GM23338 (cell line): ENCODE measurements at regions not wholly inside any gene's neighbourhood (a gene's known extent, or its start where the extent isn't known, plus 50 kb on each side); places are given as distances from the start of the nearest gene placed in this dataset.

ENCODE experiments used
- CREB1 ChIP-seq: fragments of 250-450 bp; sonication (Bioruptor Pico); IDR thresholded peaks from 2 replicates; pipeline ENCODE4 v1.5.0; 2020; ENCODE audit warnings: low read depth, mild to moderate bottlenecking, moderate library complexity
- CTCF ChIP-seq, 2 experiments: fragments of 200-600 bp in 1 of 2; sonication (generic) in 1 of 2; conservative IDR thresholded peaks; 2 replicates each; pipeline versions ENCODE4 v1.5.1 to v1.6.1; 2016 to 2017; ENCODE audit warnings: antibody characterized with exemption in 2 of 2, low read depth in 2 of 2, mild to moderate bottlenecking in 2 of 2, moderate library complexity in 1 of 2
- ETS1 ChIP-seq: IDR thresholded peaks from 2 replicates; pipeline ENCODE4 v1.6.1; 2016; ENCODE audit warnings: antibody characterized with exemption
- EZH2 ChIP-seq: fragments of 200-600 bp; sonication (generic); IDR thresholded peaks from one replicate; pipeline ENCODE4 v1.8.0; 2017; ENCODE audit warnings: antibody characterized with exemption, mild to moderate bottlenecking, low read depth; ENCODE audit not compliant: unreplicated experiment
- EZH2phosphoT487 ChIP-seq: fragments of 200-600 bp; sonication (generic); IDR thresholded peaks from one replicate; pipeline ENCODE4 v1.8.1; 2018; ENCODE audit warnings: antibody characterized with exemption; ENCODE audit not compliant: unreplicated experiment
- JUNB ChIP-seq: IDR thresholded peaks from one replicate; pipeline ENCODE4 v1.6.1; 2016; ENCODE audit warnings: antibody characterized with exemption; ENCODE audit not compliant: unreplicated experiment
- NANOG ChIP-seq: IDR thresholded peaks from 2 replicates; pipeline ENCODE4 v1.6.1; 2016; ENCODE audit warnings: antibody characterized with exemption, borderline replicate concordance
- POLR2AphosphoS5 ChIP-seq: IDR thresholded peaks from 2 replicates; pipeline ENCODE4 v1.6.1; 2016; ENCODE audit warnings: antibody characterized with exemption, low read depth
- REST ChIP-seq: IDR thresholded peaks from one replicate; pipeline ENCODE4 v1.6.1; 2018; ENCODE audit warnings: antibody characterized with exemption; ENCODE audit not compliant: unreplicated experiment
- STAT1 ChIP-seq: IDR thresholded peaks from one replicate; pipeline ENCODE4 v1.6.1; 2016; ENCODE audit warnings: antibody characterized with exemption; ENCODE audit not compliant: unreplicated experiment
- ZNF114 ChIP-seq: fragments of 250-450 bp; sonication (Bioruptor Pico); IDR thresholded peaks from 2 replicates; pipeline ENCODE4 v1.5.0; 2020; ENCODE audit warnings: mild to moderate bottlenecking, moderate library complexity
- ZNF331 ChIP-seq: fragments of 250-450 bp; sonication (Bioruptor Pico); IDR thresholded peaks from 2 replicates; pipeline ENCODE4 v1.5.0; 2020; ENCODE audit warnings: low read depth, mild to moderate bottlenecking, moderate library complexity
- ZNF462 ChIP-seq: fragments of 250-450 bp; sonication (Bioruptor Pico); IDR thresholded peaks from 2 replicates; pipeline ENCODE4 v1.5.0; 2020; ENCODE audit warnings: mild to moderate bottlenecking, moderate library complexity

- no peak for TF ChIP-seq CTCF (conservative IDR thresholded peaks at IDR 0.05; ENCODE audit: low read depth in 2 of 2)
- no peak for TF ChIP-seq REST
- TF ChIP-seq EZH2phosphoT487, result no peak
- no peak for TF ChIP-seq EZH2
- no peak for TF ChIP-seq ZNF462
- TF ChIP-seq JUNB, result no peak
- TF ChIP-seq ZNF114, result no peak
- no peak for TF ChIP-seq POLR2AphosphoS5
- no peak for TF ChIP-seq STAT1
- TF ChIP-seq CREB1, result no peak
- TF ChIP-seq NANOG, result no peak
- TF ChIP-seq ZNF331, result no peak
- no peak for TF ChIP-seq ETS1
Measured at GRCh38 chr12:46682148-46682547, 143.6 kb downstream of the SLC38A4 start.
